SK-N-MC (cell line): ENCODE measurements at regions not wholly inside any gene's neighbourhood (a gene's known extent, or its start where the extent isn't known, plus 50 kb on each side); places are given as distances from the start of the nearest gene placed in this dataset.
"Not testable (repeated sequence)": the region's sequence is repeated elsewhere in the genome, so short reads cannot be mapped to it uniquely, and the experiment has no call there.

Source experiments
- DNase-seq: peaks from one replicate; pipeline ENCODE4 v3.0.0-alpha.2; 2011; ENCODE audit warnings: low read depth, low spot score
- H3K27ac ChIP-seq: fragments of 200-600 bp; sonication (generic); 2 replicates; pipeline ENCODE4 v1.5.1; 2016; ENCODE audit warnings: mixed run types
- H3K36me3 ChIP-seq: fragments of 200-600 bp; sonication (generic); 2 replicates; pipeline ENCODE4 v1.6.1; 2017; ENCODE audit warnings: antibody characterized with exemption, low read length, mixed read lengths; ENCODE audit not compliant: insufficient read depth
- H3K4me3 ChIP-seq: fragments of 200-600 bp; sonication (generic); 2 replicates; pipeline ENCODE4 v1.5.1; 2016
- H3K9ac ChIP-seq: fragments of 200-600 bp; sonication (generic); 2 replicates; pipeline ENCODE4 v1.8.0; 2017; ENCODE audit warnings: mixed run types, mixed read lengths; ENCODE audit not compliant: insufficient read length
- H3K9me3 ChIP-seq: fragments of 200-600 bp; sonication (generic); 2 replicates; pipeline ENCODE4 v1.6.1; 2017; ENCODE audit warnings: low read depth, mild to moderate bottlenecking, antibody characterized with exemption, low read length, moderate library complexity, mixed read lengths
- EZH2 ChIP-seq: fragments of 200-600 bp; sonication (generic); IDR thresholded peaks from one replicate; pipeline ENCODE4 v1.6.1; 2017; ENCODE audit warnings: antibody characterized with exemption
- FOXP2 ChIP-seq: optimal IDR thresholded peaks from 2 replicates; pipeline ENCODE3; 2011; ENCODE audit warnings: mild to moderate bottlenecking, moderate library complexity; ENCODE audit not compliant: insufficient read depth; ENCODE audit errors: extremely low read length, control extremely low read depth
- POLR2AphosphoS5 ChIP-seq: IDR thresholded peaks from 2 replicates; pipeline ENCODE4 v1.6.1; 2012; ENCODE audit warnings: mild to moderate bottlenecking, low read depth, low read length, borderline replicate concordance

GRCh38 chr14:42517806-42518500 lies 911.3 kb downstream of the LRFN5 start:
- no peak overlapping the region for H3K27ac ChIP-seq
- H3K9me3 ChIP-seq: no peaks in the 10 kb centered on the region

DNA sequence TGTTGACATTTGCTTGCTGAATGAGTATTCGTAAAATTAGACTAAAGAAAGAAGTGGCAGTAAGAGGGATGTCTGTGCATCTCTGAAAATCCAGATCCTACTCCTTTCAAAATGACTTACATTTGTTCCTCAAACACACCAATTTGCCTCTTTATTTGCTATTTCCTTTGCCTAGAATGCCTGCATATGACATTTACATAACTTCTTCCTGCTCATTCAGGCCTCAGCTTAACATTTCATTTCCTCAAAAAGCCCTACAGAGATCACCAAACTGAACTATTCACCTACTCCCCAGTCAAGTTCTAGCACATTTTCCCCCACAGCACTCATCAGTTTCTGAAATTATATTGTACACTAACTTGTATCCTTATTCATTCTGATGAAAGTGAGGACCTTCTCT lies 907.2 kb downstream of the LRFN5 start:
- H3K4me3 ChIP-seq: no peak overlapping the region
- no peak overlapping the region for H3K9ac ChIP-seq
- TF ChIP-seq FOXP2: no peak
- TF ChIP-seq POLR2AphosphoS5: no peak
- TF ChIP-seq EZH2: no peak
- H3K36me3 ChIP-seq: no peaks in the 10 kb centered on the region
- DNase-seq: no peak
- no peaks in the 10 kb centered on the region for H3K9me3 ChIP-seq
- H3K27ac ChIP-seq: no peak overlapping the region

More at GRCh38 chr14:42517806-42518500, 911.3 kb downstream of the LRFN5 start:
- no peak overlapping the region for H3K9ac ChIP-seq
- peak overlapping the region; percentile 17 for H3K4me3 ChIP-seq
- no peak for DNase-seq
- no peak for TF ChIP-seq EZH2
- TF ChIP-seq FOXP2: no peak
- TF ChIP-seq POLR2AphosphoS5: no peak
- H3K36me3 ChIP-seq: no peaks in the 10 kb centered on the region

DNA sequence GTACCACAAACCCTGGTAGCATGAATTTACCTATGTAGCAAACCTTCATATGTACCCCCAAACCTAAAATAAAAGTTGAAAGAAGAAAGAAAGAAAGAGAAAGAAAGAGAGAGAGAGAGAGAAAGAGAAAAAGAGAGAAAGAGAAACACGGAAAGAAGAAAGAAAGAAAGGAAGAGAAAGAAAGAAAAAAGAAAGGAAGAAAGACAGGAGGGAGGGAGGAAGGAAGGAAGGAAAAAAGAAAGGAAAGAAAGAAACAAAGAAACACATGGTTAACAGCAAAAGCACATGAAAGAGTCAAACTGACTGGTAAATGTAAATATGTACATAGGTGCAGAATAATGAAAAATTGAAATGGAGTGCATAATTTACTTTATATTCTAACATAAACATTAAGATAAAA lies 903.4 kb downstream of the LRFN5 start:
- H3K9ac ChIP-seq: no peak overlapping the region
- DNase-seq: no peak
- H3K36me3 ChIP-seq: no peaks in the 10 kb centered on the region
- no peaks in the 10 kb centered on the region for H3K9me3 ChIP-seq
- H3K4me3 ChIP-seq: no peak overlapping the region
- TF ChIP-seq EZH2 (no peak), POLR2AphosphoS5 (no peak), FOXP2 (no peak)
- no peak overlapping the region for H3K27ac ChIP-seq

- Histone ChIP-seq H3K4me3 (no peak overlapping the region), H3K9me3 (no peaks in the 10 kb centered on the region), H3K27ac (no peak overlapping the region), H3K36me3 (no peaks in the 10 kb centered on the region), H3K9ac (no peak overlapping the region)
- DNase-seq: no peak
- TF ChIP-seq POLR2AphosphoS5: no peak
- TF ChIP-seq EZH2: no peak
- no peak for TF ChIP-seq FOXP2
Observed at GRCh38 chr14:42508209-42508946, 901.7 kb downstream of the LRFN5 start.

- no peaks in the 10 kb centered on the region for H3K36me3 ChIP-seq
- TF ChIP-seq EZH2 (no peak), POLR2AphosphoS5 (no peak), FOXP2 (no peak)
- H3K9ac ChIP-seq: no peak overlapping the region
- H3K27ac ChIP-seq: no peak overlapping the region
- H3K4me3 ChIP-seq: no peak overlapping the region
- no peak for DNase-seq
- H3K9me3 ChIP-seq: no peaks in the 10 kb centered on the region
Observed at GRCh38 chr14:42504433-42504832, 897.8 kb downstream of the LRFN5 start.

GRCh38 chr14:42499137-42499536 lies 892.5 kb downstream of the LRFN5 start:
- H3K36me3 ChIP-seq: no peaks in the 10 kb centered on the region
- H3K9ac ChIP-seq: no peak overlapping the region
- no peak for TF ChIP-seq FOXP2
- no peak for TF ChIP-seq EZH2
- TF ChIP-seq POLR2AphosphoS5: no peak

GRCh38 chr14:42490536-42490935 lies 883.9 kb downstream of the LRFN5 start:
- TF ChIP-seq EZH2 (no peak), FOXP2 (no peak), POLR2AphosphoS5 (no peak)
- Histone ChIP-seq H3K4me3 (no peak overlapping the region), H3K9ac (no peak overlapping the region), H3K36me3 (no peaks in the 10 kb centered on the region), H3K27ac (no peak overlapping the region), H3K9me3 (no peaks in the 10 kb centered on the region)
- no peak for DNase-seq

More at GRCh38 chr14:42499137-42499536, 892.5 kb downstream of the LRFN5 start:
- no peak for DNase-seq
- Histone ChIP-seq H3K9me3 (no peaks in the 10 kb centered on the region), H3K27ac (no peak overlapping the region), H3K4me3 (no peak overlapping the region)

GRCh38 chr14:42488965-42489364 lies 882.3 kb downstream of the LRFN5 start:
- H3K36me3 ChIP-seq: no peaks in the 10 kb centered on the region
- no peak overlapping the region for H3K27ac ChIP-seq
- no peak overlapping the region for H3K9ac ChIP-seq
- TF ChIP-seq POLR2AphosphoS5 (no peak), EZH2 (no peak), FOXP2 (no peak)
- no peak overlapping the region for H3K4me3 ChIP-seq
- H3K9me3 ChIP-seq: no peaks in the 10 kb centered on the region
- no peak for DNase-seq

GRCh38 chr14:42482345-42482971 lies 875.8 kb downstream of the LRFN5 start:
- not testable (repeated sequence) for H3K9me3 ChIP-seq, H3K4me3 ChIP-seq, H3K36me3 ChIP-seq, H3K27ac ChIP-seq, H3K9ac ChIP-seq, DNase-seq

DNA sequence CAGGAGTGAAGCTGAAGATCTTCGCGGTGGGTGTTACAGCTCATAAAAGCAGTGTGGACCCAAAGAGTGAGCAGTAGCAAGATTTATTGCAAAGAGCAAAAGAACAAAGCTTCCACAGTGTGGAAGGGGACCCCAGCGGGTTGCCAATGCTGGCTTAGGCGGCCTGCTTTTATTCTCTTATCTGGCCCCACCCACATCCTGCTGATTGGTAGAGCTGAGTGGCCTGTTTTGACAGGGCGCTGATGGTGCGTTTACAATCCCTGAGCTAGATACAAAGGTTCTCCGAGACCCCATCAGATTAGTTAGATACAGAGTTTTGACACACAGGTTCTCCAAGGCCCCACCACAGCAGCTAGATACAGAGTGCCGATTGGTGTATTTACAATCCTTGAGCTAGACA lies 875.0 kb downstream of the LRFN5 start:
- H3K27ac ChIP-seq, H3K36me3 ChIP-seq, H3K9ac ChIP-seq, H3K9me3 ChIP-seq, DNase-seq, H3K4me3 ChIP-seq: not testable (repeated sequence)
